Upper lobe of right lung (tissue), 1 donor: ENCODE measurements at regions not wholly inside any gene's neighbourhood (a gene's known extent, or its start where the extent isn't known, plus 50 kb on each side); places are given as distances from the start of the nearest gene placed in this dataset.
A peak's percentile ranks its signal among the peaks of the same experiment; 100 is the strongest.

Source experiments
- ATAC-seq: fragments of 200-7000 bp; cut with Tn5 transposase; one replicate; pipeline ENCODE4 v1.9.1; 2020; ENCODE audit warnings: mild to moderate bottlenecking, moderate library complexity
- DNase-seq: peaks from one replicate; pipeline ENCODE4 v3.0.0-alpha.2; 2020
- H3K27ac ChIP-seq: fragments of 200-600 bp; one replicate; pipeline ENCODE4 v1.8.0; 2022
- H3K27me3 ChIP-seq: fragments of 200-600 bp; one replicate; pipeline ENCODE4 v1.8.0; 2022; ENCODE audit warnings: mild to moderate bottlenecking
- H3K36me3 ChIP-seq: fragments of 200-600 bp; one replicate; pipeline ENCODE4 v1.8.0; 2022
- H3K4me1 ChIP-seq: fragments of 200-600 bp; one replicate; pipeline ENCODE4 v1.8.0; 2022
- H3K4me3 ChIP-seq: fragments of 200-600 bp; one replicate; pipeline ENCODE4 v1.8.0; 2022; ENCODE audit warnings: mild to moderate bottlenecking
- H3K9me3 ChIP-seq: fragments of 200-600 bp; one replicate; pipeline ENCODE4 v1.8.0; 2022
- CTCF ChIP-seq: fragments of 200-600 bp; IDR thresholded peaks from one replicate; pipeline ENCODE4 v1.8.0; 2022; ENCODE audit warnings: antibody characterized with exemption
- intact Hi-C: fragments of 100-400 bp; cut with DNase I; formaldehyde crosslinking; loops from one replicate; pipeline ENCODE4 v1.11.0; 2022
- donor health status: DM: no; HTN: yes; CAD: no; lungs with severe emphysema.

DNA sequence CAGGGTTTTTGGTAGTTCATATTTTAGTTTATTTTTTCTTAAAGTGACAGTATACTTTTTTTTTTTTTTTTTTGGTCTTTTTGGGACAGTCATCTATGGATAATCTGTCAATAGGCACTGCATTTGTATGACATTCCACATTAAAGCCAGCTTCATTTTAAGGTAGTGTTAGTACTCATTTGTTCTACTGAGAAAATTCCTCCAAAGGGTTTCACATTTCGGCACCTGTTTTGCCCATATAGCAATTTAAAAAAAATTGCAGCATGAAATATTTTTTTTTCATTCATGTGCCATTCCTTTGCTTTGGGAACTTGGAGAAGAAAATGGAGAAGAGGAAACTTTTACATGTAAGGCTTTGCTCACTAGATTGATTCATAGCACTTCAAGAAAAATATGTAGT lies 276.3 kb upstream of the TCF4 start:
- intact Hi-C loops: no loop called here
- Histone ChIP-seq H3K4me3 (no peak overlapping the region), H3K4me1 (no peaks in the 10 kb centered on the region), H3K36me3 (no peaks in the 10 kb centered on the region), H3K9me3 (no peaks in the 10 kb centered on the region), H3K27me3 (no peaks in the 10 kb centered on the region), H3K27ac (no peak overlapping the region)
- no peak for DNase-seq
- ATAC-seq: no peak
- TF ChIP-seq CTCF: no peak

DNA sequence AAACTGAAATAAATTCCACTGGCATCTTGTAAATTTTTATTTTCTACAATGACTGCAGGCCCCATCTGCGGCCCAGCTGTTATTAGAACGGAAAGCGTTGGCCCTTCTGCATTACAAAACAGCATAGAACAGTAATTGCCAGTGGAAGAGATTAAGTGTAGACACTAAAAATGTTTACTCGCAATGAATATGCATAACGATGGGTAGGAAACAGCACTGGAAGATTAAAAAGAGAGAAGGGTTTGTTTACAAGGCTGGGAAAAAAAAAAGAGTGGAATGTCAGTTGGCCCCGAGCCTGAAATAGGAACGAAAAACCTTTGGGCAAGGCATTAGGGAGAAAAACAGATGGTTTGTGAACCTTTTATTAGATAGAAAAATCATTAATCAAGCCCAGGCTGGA lies 275.9 kb upstream of the TCF4 start:
- TF ChIP-seq CTCF: no peak
- H3K9me3 ChIP-seq: no peaks in the 10 kb centered on the region
- DNase-seq (no peak), ATAC-seq (no peak)
- intact Hi-C loops: no loop called here
- H3K27ac ChIP-seq: no peak overlapping the region
- H3K4me3 ChIP-seq: no peak overlapping the region
- H3K4me1 ChIP-seq: no peaks in the 10 kb centered on the region
- no peaks in the 10 kb centered on the region for H3K36me3 ChIP-seq
- no peaks in the 10 kb centered on the region for H3K27me3 ChIP-seq

DNA sequence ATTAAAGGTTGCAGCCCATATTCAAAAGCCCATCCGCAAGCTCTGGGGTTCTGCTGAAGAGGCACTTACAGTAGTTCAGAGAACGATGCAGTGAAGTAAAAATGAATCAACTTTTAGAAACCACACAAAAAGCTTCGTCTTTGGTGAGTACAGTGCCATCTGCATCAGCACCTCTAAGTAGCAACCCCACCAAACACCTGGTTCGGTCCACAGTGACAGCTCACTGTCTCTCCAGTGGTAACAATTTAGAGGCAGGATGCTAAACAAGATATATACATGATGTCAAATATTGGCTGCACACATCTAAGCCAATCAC lies 275.4 kb upstream of the TCF4 start:
- Histone ChIP-seq H3K36me3 (no peaks in the 10 kb centered on the region), H3K27ac (no peak overlapping the region), H3K9me3 (no peaks in the 10 kb centered on the region), H3K27me3 (no peaks in the 10 kb centered on the region), H3K4me3 (no peak overlapping the region), H3K4me1 (no peaks in the 10 kb centered on the region)
- ATAC-seq: no peak
- no peak for DNase-seq
- intact Hi-C loops: no loop called here
- TF ChIP-seq CTCF: no peak

- Histone ChIP-seq H3K36me3 (no peaks in the 10 kb centered on the region), H3K4me1 (no peaks in the 10 kb centered on the region), H3K27me3 (no peaks in the 10 kb centered on the region), H3K9me3 (no peaks in the 10 kb centered on the region), H3K4me3 (no peak overlapping the region), H3K27ac (no peak overlapping the region)
- TF ChIP-seq CTCF: no peak
- ATAC-seq (no peak), DNase-seq (no peak)
- intact Hi-C loops: no loop called here
Observed at GRCh38 chr18:55862693-55863390, 274.9 kb upstream of the TCF4 start.

DNA sequence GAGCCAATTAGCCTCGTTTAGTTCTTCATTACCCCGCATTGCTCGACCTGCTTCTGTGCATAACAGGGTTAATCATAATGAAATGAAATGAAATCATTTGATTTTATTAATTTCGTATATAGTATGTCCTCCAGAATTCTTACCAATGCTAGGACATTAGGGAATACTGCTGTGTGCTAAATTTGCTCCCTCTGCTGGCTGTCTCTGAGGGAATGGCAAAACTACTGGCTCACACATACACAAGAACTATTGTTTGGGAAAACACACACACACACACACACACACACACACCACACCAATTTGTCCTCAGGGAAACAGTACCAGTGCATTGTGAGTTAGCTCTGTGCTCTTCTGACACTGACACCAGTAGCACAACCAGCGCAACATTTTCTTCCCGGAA lies 273.3 kb upstream of the TCF4 start:
- no peaks in the 10 kb centered on the region for H3K4me1 ChIP-seq
- H3K27ac ChIP-seq: no peak overlapping the region
- no peaks in the 10 kb centered on the region for H3K9me3 ChIP-seq
- no peak overlapping the region for H3K4me3 ChIP-seq
- no peaks in the 10 kb centered on the region for H3K27me3 ChIP-seq
- intact Hi-C loops: no loop called here
- DNase-seq: no peak
- TF ChIP-seq CTCF: peak; percentile 32
- peak; percentile 43 for ATAC-seq
- H3K36me3 ChIP-seq: no peaks in the 10 kb centered on the region
